Left ventricle myocardium inferior (tissue), 1 donor: ENCODE measurements at regions not wholly inside any gene's neighbourhood (a gene's known extent, or its start where the extent isn't known, plus 50 kb on each side); places are given as distances from the start of the nearest gene placed in this dataset.
"Not testable (repeated sequence)": the region's sequence is repeated elsewhere in the genome, so short reads cannot be mapped to it uniquely, and the experiment has no call there.

Experiments used
- DNase-seq: peaks from one replicate; pipeline ENCODE4 v3.0.0-alpha.2; 2020
- H3K27ac ChIP-seq: fragments of 200-600 bp; replicated peaks from 2 replicates; pipeline ENCODE4 v1.8.0; 2021
- H3K27me3 ChIP-seq: fragments of 200-600 bp; 2 replicates; pipeline ENCODE4 v1.8.0; 2021; ENCODE audit warnings: low read depth
- H3K36me3 ChIP-seq: fragments of 200-600 bp; 2 replicates; pipeline ENCODE4 v1.8.0; 2021
- H3K4me1 ChIP-seq: fragments of 200-600 bp; 2 replicates; pipeline ENCODE4 v1.8.0; 2021
- H3K4me3 ChIP-seq: fragments of 200-600 bp; 2 replicates; pipeline ENCODE4 v1.8.0; 2021; ENCODE audit warnings: mild to moderate bottlenecking, moderate library complexity
- H3K9me3 ChIP-seq: fragments of 200-600 bp; replicated peaks from 2 replicates; pipeline ENCODE4 v1.8.0; 2021
- CTCF ChIP-seq: fragments of 200-600 bp; IDR thresholded peaks from 2 replicates; pipeline ENCODE4 v1.8.0; 2021; ENCODE audit warnings: antibody characterized with exemption, mild to moderate bottlenecking, borderline replicate concordance
- intact Hi-C: fragments of 100-400 bp; cut with micrococcal nuclease; formaldehyde crosslinking; loops from one replicate; pipeline ENCODE4 v1.11.0; 2022
- donor health status: DM: no; HTN: yes; CAD: no; lungs with severe emphysema.

- H3K4me1 ChIP-seq = no peaks in the 10 kb centered on the region
- no peaks in the 10 kb centered on the region for H3K9me3 ChIP-seq
- peaks cover 60% of the 10 kb centered on the region for H3K27me3 ChIP-seq
- no peaks in the 10 kb centered on the region for H3K36me3 ChIP-seq
- H3K4me3 ChIP-seq = no peak overlapping the region
- TF ChIP-seq CTCF = no peak
- H3K27ac ChIP-seq = no peak overlapping the region
- intact Hi-C loops = no loop called here
- no peak for DNase-seq
These were observed 69.8 kb upstream of the SCAF4 start for GRCh38 chr21:31801551-31802219.

DNA sequence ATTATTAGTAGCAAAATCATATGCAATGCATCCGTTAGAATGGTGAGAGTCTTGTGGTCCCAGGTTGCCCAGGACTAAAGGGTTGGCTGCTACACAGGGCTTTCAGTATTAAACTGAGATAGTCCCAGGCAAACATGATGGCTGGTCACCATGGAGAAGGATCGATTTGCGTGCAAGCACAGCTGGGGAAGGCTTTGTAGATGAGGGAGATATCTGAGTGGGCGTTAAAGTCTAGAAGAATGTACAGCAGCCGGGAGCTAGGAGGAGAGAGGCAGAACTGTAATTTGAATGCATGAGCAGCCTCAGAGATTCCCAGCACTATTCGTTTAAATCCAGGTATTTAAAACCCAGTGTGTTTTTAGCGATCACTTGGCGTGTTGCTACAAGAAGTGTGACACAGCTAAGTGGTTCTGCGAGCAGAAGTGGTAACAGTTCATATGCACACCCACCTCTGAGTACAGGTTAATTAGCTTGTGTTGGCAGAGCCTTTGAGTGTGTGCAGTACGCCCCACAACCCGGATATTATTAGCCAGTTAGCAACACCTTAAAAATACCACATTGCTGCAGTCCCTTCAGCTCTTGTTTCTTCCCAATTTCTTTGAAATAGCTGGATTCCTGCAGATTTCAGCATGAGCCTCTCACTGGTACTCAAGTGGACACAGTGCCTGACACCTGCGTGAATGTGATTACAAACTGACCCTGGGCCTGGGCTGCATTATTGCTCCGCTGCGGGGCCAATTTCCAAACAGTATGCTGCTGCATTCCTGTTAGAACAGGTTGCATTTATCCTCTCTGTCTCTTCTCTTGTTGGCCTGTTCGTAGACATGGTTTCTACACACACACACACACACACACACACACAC lies 67.2 kb upstream of the SCAF4 start:
- intact Hi-C loops = no loop called here
- H3K27ac ChIP-seq = no peak overlapping the region
- no peak for DNase-seq
- H3K4me1 ChIP-seq = no peaks in the 10 kb centered on the region
- no peak for TF ChIP-seq CTCF
- H3K27me3 ChIP-seq = peaks cover 63% of the 10 kb centered on the region
- no peaks in the 10 kb centered on the region for H3K36me3 ChIP-seq
- H3K9me3 ChIP-seq = no peaks in the 10 kb centered on the region
- no peak overlapping the region for H3K4me3 ChIP-seq

GRCh38 chr21:31795992-31796391 lies 64.1 kb upstream of the SCAF4 start:
- no peak for DNase-seq
- Histone ChIP-seq H3K36me3 (no peaks in the 10 kb centered on the region), H3K27me3 (peaks cover 48% of the 10 kb centered on the region), H3K4me3 (no peak overlapping the region), H3K4me1 (no peaks in the 10 kb centered on the region), H3K27ac (no peak overlapping the region), H3K9me3 (no peaks in the 10 kb centered on the region)
- TF ChIP-seq CTCF = no peak
- intact Hi-C loops = no loop called here

DNA sequence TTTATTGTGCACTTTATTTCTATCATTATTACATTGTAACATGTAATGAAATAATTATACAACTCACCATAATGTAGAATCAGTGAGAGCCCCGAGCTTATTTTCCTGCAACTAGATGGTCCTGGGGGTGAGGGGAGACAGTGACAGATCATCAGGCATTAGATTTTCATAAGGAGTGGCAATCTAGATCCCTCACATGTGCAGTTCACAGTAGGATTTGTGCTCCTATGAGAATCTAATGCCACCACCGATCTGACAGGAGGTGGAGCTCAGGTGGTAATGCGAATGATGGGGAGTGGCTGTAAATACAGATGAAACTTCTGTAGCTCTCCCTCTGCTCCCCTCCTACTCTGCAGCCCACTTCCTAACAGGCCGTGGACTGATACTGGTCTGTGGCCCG lies 58.5 kb upstream of the SCAF4 start:
- H3K9me3 ChIP-seq, H3K36me3 ChIP-seq, H3K27ac ChIP-seq, H3K27me3 ChIP-seq, DNase-seq, H3K4me3 ChIP-seq, intact Hi-C loops, H3K4me1 ChIP-seq: not testable (repeated sequence)

DNA sequence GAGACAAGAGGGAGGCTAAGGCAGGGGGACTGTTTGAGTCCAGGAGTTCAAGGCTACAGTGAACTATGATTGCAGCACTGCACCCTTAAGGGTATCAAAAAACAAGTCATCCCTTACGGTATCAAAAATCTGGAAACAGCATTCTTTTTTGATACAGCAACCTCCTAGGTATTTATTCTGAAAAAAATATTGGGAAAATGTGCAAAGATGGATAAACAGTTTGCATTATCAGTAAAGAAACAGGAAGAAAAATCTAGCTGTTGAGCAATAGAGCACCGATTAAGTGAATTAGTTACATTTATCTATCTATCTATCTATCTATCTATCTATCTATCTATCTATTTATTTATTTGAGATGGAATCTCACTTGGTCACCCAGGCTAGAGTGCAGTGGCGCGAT lies 56.7 kb upstream of the SCAF4 start:
- no peak for TF ChIP-seq CTCF

DNA sequence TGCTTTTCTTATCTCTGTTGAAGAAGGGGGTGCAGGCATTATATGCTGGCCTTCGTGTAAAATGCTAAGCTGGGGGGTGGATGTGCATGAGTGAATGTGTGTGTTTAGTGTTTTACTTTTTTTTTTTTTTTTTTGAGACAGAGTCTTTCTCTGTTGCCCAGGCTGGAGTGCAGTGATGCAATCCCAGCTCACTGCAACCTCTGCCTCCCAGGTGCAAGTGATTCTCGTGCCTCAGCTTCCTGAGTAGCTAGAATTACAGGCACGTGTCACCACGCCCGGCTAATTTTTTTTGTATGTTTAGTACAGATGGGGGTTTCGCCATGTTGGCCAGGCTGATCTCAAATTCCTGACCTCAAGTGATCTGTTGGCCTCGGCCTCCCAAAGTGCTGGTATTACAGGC lies 55.8 kb upstream of the SCAF4 start:
- not testable (repeated sequence) for H3K27me3 ChIP-seq, H3K9me3 ChIP-seq, H3K27ac ChIP-seq, H3K4me3 ChIP-seq, H3K4me1 ChIP-seq, H3K36me3 ChIP-seq, DNase-seq
- intact Hi-C loops = loop anchor here (10.0 kb wide), 1 partner anchor 467 kb away; no protein-coding TSS in a partner anchor

More for the DNA sequence above, 56.7 kb upstream of the SCAF4 start:
- DNase-seq = no peak
- intact Hi-C loops = loop anchor here (10.0 kb wide), 1 partner anchor 466 kb away; no protein-coding TSS in a partner anchor
- no peak overlapping the region for H3K4me3 ChIP-seq
- no peaks in the 10 kb centered on the region for H3K4me1 ChIP-seq
- H3K27me3 ChIP-seq = no peaks in the 10 kb centered on the region
- H3K9me3 ChIP-seq = no peaks in the 10 kb centered on the region
- H3K36me3 ChIP-seq = no peaks in the 10 kb centered on the region
- H3K27ac ChIP-seq = no peak overlapping the region
